ENCODE measurements at regions not wholly inside any gene's neighbourhood (a gene's known extent, or its start where the extent isn't known, plus 50 kb on each side); places are given as distances from the start of the nearest gene placed in this dataset.
"Not testable (repeated sequence)": the region's sequence is repeated elsewhere in the genome, so short reads cannot be mapped to it uniquely, and the experiment has no call there.

- DNase-seq (ENCODE audit: low spot score in 2 of 2), result no peak
- no peak overlapping the region for H3K4me3 ChIP-seq (ENCODE audit: low read depth, poor library complexity, severe bottlenecking)
- 75 to 87% methylated on average over 4 of the region's 4 CpGs for WGBS, 2 donors
- TF ChIP-seq CTCF (IDR thresholded peaks at IDR 0.05) (no peak), POLR2A (IDR thresholded peaks at IDR 0.05) (no peak)
- intact Hi-C loops (cut with DNase I; ENCODE audit: low total_unique reads), result loop anchor here (5.0 kb wide), 1 partner anchor 523 kb away; no protein-coding TSS in a partner anchor
Observed at GRCh38 chr4:146104541-146104940, 71.0 kb upstream of the LSM6 start.

GRCh38 chr4:146104052-146104451 is 71.5 kb upstream of the LSM6 start:
- WGBS, 2 donors, result 92 to 94% methylated on average over 9 of the region's 9 CpGs
- DNase-seq (ENCODE audit: low spot score in 2 of 2); H3K4me3 ChIP-seq (ENCODE audit: low read depth, poor library complexity, severe bottlenecking): not testable (repeated sequence)
- intact Hi-C loops (cut with DNase I; ENCODE audit: low total_unique reads), result loop anchor here (5.0 kb wide), 1 partner anchor 523 kb away; no protein-coding TSS in a partner anchor

- no peak overlapping the region for H3K4me3 ChIP-seq (ENCODE audit: low read depth, poor library complexity, severe bottlenecking)
- intact Hi-C loops (cut with DNase I; ENCODE audit: low total_unique reads), result no loop called here
- whole genome bisulfite sequencing, 2 donors, result 62 to 72% methylated on average over 3 of the region's 3 CpGs
- TF ChIP-seq CTCF (IDR thresholded peaks at IDR 0.05), result no peak
- no peak for DNase-seq (ENCODE audit: low spot score in 2 of 2)
Observed at GRCh38 chr4:146099585-146099984, 75.9 kb upstream of the LSM6 start.

GRCh38 chr4:146098978-146099377 is 76.5 kb upstream of the LSM6 start:
- 67 to 83% methylated on average over 2 of the region's 2 CpGs for WGBS, 2 donors
- TF ChIP-seq CTCF (IDR thresholded peaks at IDR 0.05), result no peak
- TF ChIP-seq POLR2A (IDR thresholded peaks at IDR 0.05), result no peak
- no peak for DNase-seq (ENCODE audit: low spot score in 2 of 2)
- H3K4me3 ChIP-seq (ENCODE audit: low read depth, poor library complexity, severe bottlenecking), result no peak overlapping the region
- intact Hi-C loops (cut with DNase I; ENCODE audit: low total_unique reads), result no loop called here

GRCh38 chr4:146098397-146098796 is 77.1 kb upstream of the LSM6 start:
- no peak for TF ChIP-seq CTCF (IDR thresholded peaks at IDR 0.05)
- no peak for TF ChIP-seq POLR2A (IDR thresholded peaks at IDR 0.05)
- WGBS, 2 donors, result 89 to 97% methylated on average over 1 of the region's 1 CpG
- no peak for DNase-seq (ENCODE audit: low spot score in 2 of 2)
- intact Hi-C loops (cut with DNase I; ENCODE audit: low total_unique reads), result no loop called here
- H3K4me3 ChIP-seq (ENCODE audit: low read depth, poor library complexity, severe bottlenecking), result no peak overlapping the region

- no peak overlapping the region for H3K4me3 ChIP-seq (ENCODE audit: low read depth, poor library complexity, severe bottlenecking)
- no peak for TF ChIP-seq CTCF (IDR thresholded peaks at IDR 0.05)
- no peak for TF ChIP-seq POLR2A (IDR thresholded peaks at IDR 0.05)
- 64 to 69% methylated on average over 2 of the region's 2 CpGs for WGBS, 2 donors
- intact Hi-C loops (cut with DNase I; ENCODE audit: low total_unique reads), result no loop called here
- DNase-seq (ENCODE audit: low spot score in 2 of 2), result no peak
Observed at GRCh38 chr4:146096371-146096770, 79.1 kb upstream of the LSM6 start.
